Endodermal cell (in vitro differentiated cells): ENCODE measurements at regions not wholly inside any gene's neighbourhood (a gene's known extent, or its start where the extent isn't known, plus 50 kb on each side); places are given as distances from the start of the nearest gene placed in this dataset.

Source experiments
- DNase-seq: peaks from one replicate; pipeline ENCODE4 v3.0.0-alpha.2; 2017
- H3K27ac ChIP-seq: 2 replicates; pipeline ENCODE4 v1.5.1; 2013; ENCODE audit warnings: mild to moderate bottlenecking, low read depth, low read length, moderate library complexity
- H3K27me3 ChIP-seq: 2 replicates; pipeline ENCODE4 v1.6.1; 2013; ENCODE audit warnings: mild to moderate bottlenecking, low read length, moderate library complexity; ENCODE audit not compliant: insufficient read depth, control insufficient read depth, poor library complexity, severe bottlenecking
- H3K36me3 ChIP-seq: 2 replicates; pipeline ENCODE4 v1.7.0; 2013; ENCODE audit warnings: mild to moderate bottlenecking, low read length, moderate library complexity; ENCODE audit not compliant: control insufficient read depth, insufficient read depth
- H3K4me1 ChIP-seq: one replicate; pipeline ENCODE4 v1.7.0; 2013; ENCODE audit warnings: low read length; ENCODE audit not compliant: control insufficient read depth, insufficient read depth
- H3K4me3 ChIP-seq: 2 replicates; pipeline ENCODE4 v1.5.1; 2013; ENCODE audit warnings: mild to moderate bottlenecking, low read length, moderate library complexity
- H3K9ac ChIP-seq: 2 replicates; pipeline ENCODE4 v1.6.1; 2013; ENCODE audit warnings: mild to moderate bottlenecking, low read length, moderate library complexity; ENCODE audit not compliant: poor library complexity, severe bottlenecking; ENCODE audit errors: extremely low read depth
- H3K9me3 ChIP-seq: 2 replicates; pipeline ENCODE4 v1.6.1; 2013; ENCODE audit warnings: mild to moderate bottlenecking, low read length, moderate library complexity; ENCODE audit not compliant: control insufficient read depth
- H3K27ac Mint-ChIP-seq: 2 replicates; pipeline ENCODE4 v1.8.0; 2020; ENCODE audit warnings: mixed read lengths
- H3K27me3 Mint-ChIP-seq: 2 replicates; pipeline ENCODE4 v1.8.0; 2021; ENCODE audit warnings: mild to moderate bottlenecking, mixed read lengths; ENCODE audit not compliant: insufficient read depth
- H3K36me3 Mint-ChIP-seq: 2 replicates; pipeline ENCODE4 v1.8.0; 2020; ENCODE audit warnings: low read depth, mixed read lengths
- H3K4me1 Mint-ChIP-seq: 2 replicates; pipeline ENCODE4 v1.8.0; 2020; ENCODE audit warnings: mixed read lengths
- H3K4me3 Mint-ChIP-seq: 2 replicates; pipeline ENCODE4 v1.8.0; 2020; ENCODE audit warnings: mild to moderate bottlenecking, moderate library complexity, mixed read lengths
- H3K9me3 Mint-ChIP-seq: 2 replicates; pipeline ENCODE4 v1.8.0; 2020; ENCODE audit warnings: mild to moderate bottlenecking, mixed read lengths
- WGBS, 2 experiments: methylation state at CpG; one replicate each; pipeline versions ENCODE4 v1.1.5 to v1.1.7; 2013; ENCODE audit warnings: missing lambda C conversion rate in 2 of 2, mixed read lengths in 1 of 2; ENCODE audit not compliant: insufficient coverage in 1 of 2, insufficient read length in 1 of 2; 5-methylcytosine and 5-hydroxymethylcytosine counted together
- TF ChIP-seq, protein P1 (sequence below): fragments of 200-600 bp; sonication (generic); conservative IDR thresholded peaks from 2 replicates; pipeline ENCODE4 v1.5.0; 2021; ENCODE audit warnings: antibody characterized with exemption, mild to moderate bottlenecking

DNA sequence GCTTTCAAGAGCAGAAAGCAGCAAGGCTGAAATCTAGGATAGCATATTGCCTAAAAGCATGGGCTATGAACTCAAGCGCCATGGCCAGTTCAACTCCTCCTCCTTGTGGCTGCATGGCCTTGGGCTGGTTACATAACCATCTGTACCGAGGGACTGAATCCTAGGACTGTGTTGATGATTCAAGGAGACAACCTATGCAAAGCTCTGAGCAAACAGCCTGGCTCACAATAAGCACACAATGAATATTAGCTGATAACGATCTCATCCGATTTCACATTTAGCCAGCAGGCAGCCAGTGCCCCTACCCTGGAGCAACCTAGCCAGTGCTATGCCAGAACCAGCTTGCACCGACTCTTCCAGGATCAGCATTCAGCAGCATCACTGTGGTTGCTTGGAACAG, 698.4 kb downstream of the TBC1D22A start:
- no peaks in the 10 kb centered on the region for H3K4me1 ChIP-seq
- no peak for DNase-seq
- H3K4me1 Mint-ChIP-seq = no peaks in the 10 kb centered on the region
- H3K36me3 Mint-ChIP-seq = peaks cover 5% of the 10 kb centered on the region
- WGBS, 2 experiments = 80 to 85% methylated on average over 5 of the region's 5 CpGs
- TF ChIP-seq, protein P1, sequence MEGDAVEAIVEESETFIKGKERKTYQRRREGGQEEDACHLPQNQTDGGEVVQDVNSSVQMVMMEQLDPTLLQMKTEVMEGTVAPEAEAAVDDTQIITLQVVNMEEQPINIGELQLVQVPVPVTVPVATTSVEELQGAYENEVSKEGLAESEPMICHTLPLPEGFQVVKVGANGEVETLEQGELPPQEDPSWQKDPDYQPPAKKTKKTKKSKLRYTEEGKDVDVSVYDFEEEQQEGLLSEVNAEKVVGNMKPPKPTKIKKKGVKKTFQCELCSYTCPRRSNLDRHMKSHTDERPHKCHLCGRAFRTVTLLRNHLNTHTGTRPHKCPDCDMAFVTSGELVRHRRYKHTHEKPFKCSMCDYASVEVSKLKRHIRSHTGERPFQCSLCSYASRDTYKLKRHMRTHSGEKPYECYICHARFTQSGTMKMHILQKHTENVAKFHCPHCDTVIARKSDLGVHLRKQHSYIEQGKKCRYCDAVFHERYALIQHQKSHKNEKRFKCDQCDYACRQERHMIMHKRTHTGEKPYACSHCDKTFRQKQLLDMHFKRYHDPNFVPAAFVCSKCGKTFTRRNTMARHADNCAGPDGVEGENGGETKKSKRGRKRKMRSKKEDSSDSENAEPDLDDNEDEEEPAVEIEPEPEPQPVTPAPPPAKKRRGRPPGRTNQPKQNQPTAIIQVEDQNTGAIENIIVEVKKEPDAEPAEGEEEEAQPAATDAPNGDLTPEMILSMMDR = no peak
- no peak overlapping the region for H3K4me3 Mint-ChIP-seq
- peaks cover 95% of the 10 kb centered on the region for H3K9me3 Mint-ChIP-seq
- no peak overlapping the region for H3K27ac ChIP-seq
- H3K9me3 ChIP-seq = peaks cover 71% of the 10 kb centered on the region
- no peaks in the 10 kb centered on the region for H3K27me3 Mint-ChIP-seq
- no peak overlapping the region for H3K4me3 ChIP-seq
- H3K27ac Mint-ChIP-seq = no peak overlapping the region
- H3K27me3 ChIP-seq = no peaks in the 10 kb centered on the region
- no peak overlapping the region for H3K9ac ChIP-seq
- H3K36me3 ChIP-seq = no peaks in the 10 kb centered on the region

DNA sequence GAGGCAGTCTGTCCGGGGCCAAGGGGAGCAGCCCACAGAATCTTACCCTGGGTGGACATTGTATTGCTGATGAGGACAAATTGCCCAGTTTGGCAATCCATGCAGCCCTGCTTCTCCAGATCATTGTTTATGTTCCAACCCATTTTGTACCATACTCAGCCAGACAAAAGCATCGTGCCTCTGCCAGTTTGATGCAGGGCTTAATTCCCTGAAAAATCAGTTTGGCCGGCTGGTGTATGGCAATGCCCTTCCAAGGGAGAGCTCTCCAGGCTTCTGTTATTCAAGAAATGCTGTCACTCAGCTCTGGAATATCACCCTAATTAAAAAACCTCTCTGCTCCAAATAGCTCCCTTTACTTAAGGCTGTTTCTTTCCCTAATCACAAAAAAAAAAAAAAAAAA, 697.7 kb downstream of the TBC1D22A start:
- H3K36me3 ChIP-seq = no peaks in the 10 kb centered on the region
- peaks cover 5% of the 10 kb centered on the region for H3K36me3 Mint-ChIP-seq
- no peak overlapping the region for H3K27ac Mint-ChIP-seq
- DNase-seq = no peak
- no peaks in the 10 kb centered on the region for H3K4me1 Mint-ChIP-seq
- no peak overlapping the region for H3K27ac ChIP-seq
- peaks cover 95% of the 10 kb centered on the region for H3K9me3 Mint-ChIP-seq
- peaks cover 68% of the 10 kb centered on the region for H3K9me3 ChIP-seq
- no peaks in the 10 kb centered on the region for H3K27me3 ChIP-seq
- TF ChIP-seq, protein P1 = no peak
- no peaks in the 10 kb centered on the region for H3K4me1 ChIP-seq
- no peak overlapping the region for H3K4me3 Mint-ChIP-seq
- no peaks in the 10 kb centered on the region for H3K27me3 Mint-ChIP-seq
- H3K9ac ChIP-seq = no peak overlapping the region
- H3K4me3 ChIP-seq = no peak overlapping the region
- 77 to 80% methylated on average over 2 to 3 of the region's 3 CpGs for WGBS, 2 experiments

DNA sequence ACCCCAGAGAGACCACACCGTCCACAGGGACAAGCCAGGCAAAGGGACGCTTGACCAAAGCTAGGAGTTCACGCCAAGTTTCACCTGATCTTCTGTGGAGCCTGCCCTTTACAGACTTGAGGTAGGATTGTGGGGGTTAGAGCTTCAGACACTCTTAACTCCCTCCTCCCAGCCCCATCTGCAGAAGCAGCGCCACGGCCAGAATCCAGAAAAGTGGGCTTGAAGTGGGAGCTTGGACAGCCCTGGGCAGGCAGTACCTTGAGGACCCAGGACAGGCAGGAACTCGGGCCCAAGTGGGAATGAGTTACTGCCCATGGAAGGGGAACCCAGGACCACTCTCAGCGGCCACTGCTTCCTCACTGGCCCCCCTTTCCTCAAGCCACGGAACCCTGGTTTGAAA, 695.9 kb downstream of the TBC1D22A start:
- 81 to 88% methylated on average over 3 to 8 of the region's 8 CpGs for WGBS, 2 experiments
- Histone ChIP-seq H3K9ac (no peak overlapping the region), H3K9me3 (peaks cover 67% of the 10 kb centered on the region), H3K36me3 (no peaks in the 10 kb centered on the region), H3K27ac (no peak overlapping the region), H3K4me3 (no peak overlapping the region), H3K4me1 (no peaks in the 10 kb centered on the region), H3K27me3 (no peaks in the 10 kb centered on the region)
- Mint-ChIP-seq H3K4me1 (no peaks in the 10 kb centered on the region), H3K27ac (no peak overlapping the region), H3K36me3 (peaks cover 2% of the 10 kb centered on the region), H3K27me3 (no peaks in the 10 kb centered on the region), H3K4me3 (no peak overlapping the region), H3K9me3 (peaks cover 93% of the 10 kb centered on the region)
- TF ChIP-seq, protein P1 = no peak
- no peak for DNase-seq
